GM12891 (cell line): ENCODE measurements at regions not wholly inside any gene's neighbourhood (a gene's known extent, or its start where the extent isn't known, plus 50 kb on each side); places are given as distances from the start of the nearest gene placed in this dataset.

Source experiments
- POLR2A ChIP-seq: IDR thresholded peaks from 2 replicates; pipeline ENCODE4 v1.6.1; 2011; ENCODE audit warnings: low read depth, low read length, control low read depth
- POLR2AphosphoS5 ChIP-seq: IDR thresholded peaks from 2 replicates; pipeline ENCODE4 v1.6.1; 2011; ENCODE audit warnings: low read depth, low read length, control low read depth

DNA sequence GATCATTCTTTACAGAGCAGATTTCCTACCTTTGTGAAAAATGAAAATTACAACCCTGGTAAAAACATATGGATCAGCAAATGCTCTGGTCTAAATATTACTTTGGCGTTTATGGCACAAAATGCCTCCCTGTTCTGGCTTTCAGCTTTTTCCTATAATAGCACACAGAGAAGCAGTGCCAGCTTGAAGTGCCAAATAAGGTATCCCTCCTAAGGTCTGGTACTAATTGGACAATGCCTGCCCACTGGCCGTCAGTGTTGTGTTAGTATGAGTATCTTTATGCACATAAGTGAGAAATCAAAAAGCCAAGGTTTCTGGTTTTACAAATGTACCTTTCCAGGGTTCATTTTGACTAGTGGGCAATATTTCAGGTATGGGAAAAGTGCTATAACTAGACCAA, 1293.7 kb upstream of the FAM98A start:
- no peak for TF ChIP-seq POLR2AphosphoS5
- no peak for TF ChIP-seq POLR2A
